ENCODE measurements at regions not wholly inside any gene's neighbourhood (a gene's known extent, or its start where the extent isn't known, plus 50 kb on each side); places are given as distances from the start of the nearest gene placed in this dataset.

- peak; percentile 42 to 69 (median 55) for DNase-seq
- Histone ChIP-seq H3K4me1 (ENCODE audit: insufficient read depth) (no peaks in the 10 kb centered on the region), H3K36me3 (no peaks in the 10 kb centered on the region), H3K27ac (peak overlapping the region in 1 of 2 donors; percentile 5), H3K27me3 (no peaks in the 10 kb centered on the region), H3K9me3 (no peaks in the 10 kb centered on the region), H3K4me3 (no peak overlapping the region)
- WGBS, 3 donors = 2 to 5% (median 4%) methylated on average over 21 of the region's 21 CpGs
- no peak for TF ChIP-seq POLR2A (IDR thresholded peaks at IDR 0.05)
- TF ChIP-seq EP300 (IDR thresholded peaks at IDR 0.05) = no peak
- TF ChIP-seq, protein P1, sequence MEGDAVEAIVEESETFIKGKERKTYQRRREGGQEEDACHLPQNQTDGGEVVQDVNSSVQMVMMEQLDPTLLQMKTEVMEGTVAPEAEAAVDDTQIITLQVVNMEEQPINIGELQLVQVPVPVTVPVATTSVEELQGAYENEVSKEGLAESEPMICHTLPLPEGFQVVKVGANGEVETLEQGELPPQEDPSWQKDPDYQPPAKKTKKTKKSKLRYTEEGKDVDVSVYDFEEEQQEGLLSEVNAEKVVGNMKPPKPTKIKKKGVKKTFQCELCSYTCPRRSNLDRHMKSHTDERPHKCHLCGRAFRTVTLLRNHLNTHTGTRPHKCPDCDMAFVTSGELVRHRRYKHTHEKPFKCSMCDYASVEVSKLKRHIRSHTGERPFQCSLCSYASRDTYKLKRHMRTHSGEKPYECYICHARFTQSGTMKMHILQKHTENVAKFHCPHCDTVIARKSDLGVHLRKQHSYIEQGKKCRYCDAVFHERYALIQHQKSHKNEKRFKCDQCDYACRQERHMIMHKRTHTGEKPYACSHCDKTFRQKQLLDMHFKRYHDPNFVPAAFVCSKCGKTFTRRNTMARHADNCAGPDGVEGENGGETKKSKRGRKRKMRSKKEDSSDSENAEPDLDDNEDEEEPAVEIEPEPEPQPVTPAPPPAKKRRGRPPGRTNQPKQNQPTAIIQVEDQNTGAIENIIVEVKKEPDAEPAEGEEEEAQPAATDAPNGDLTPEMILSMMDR (IDR thresholded peaks at IDR 0.05) = no peak
- intact Hi-C loops (cut with DNase I) = no loop called here
Measured at GRCh38 chr15:70376929-70377691, 279.4 kb upstream of the TLE3 start.

- peak overlapping the region in 1 of 2 donors; percentile 5 for H3K27ac ChIP-seq
- no peak for DNase-seq
- no peak overlapping the region for H3K4me3 ChIP-seq
- no peaks in the 10 kb centered on the region for H3K9me3 ChIP-seq
- intact Hi-C loops (cut with DNase I) = no loop called here
- H3K36me3 ChIP-seq = no peaks in the 10 kb centered on the region
- no peaks in the 10 kb centered on the region for H3K4me1 ChIP-seq (ENCODE audit: insufficient read depth)
- no peaks in the 10 kb centered on the region for H3K27me3 ChIP-seq
- 12 to 38% (median 38%) methylated on average over 12 of the region's 12 CpGs for WGBS, 3 donors
- TF ChIP-seq, protein P1 (IDR thresholded peaks at IDR 0.05) = no peak
- TF ChIP-seq EP300 (IDR thresholded peaks at IDR 0.05) (no peak), POLR2A (IDR thresholded peaks at IDR 0.05) (no peak)
Measured at GRCh38 chr15:70376031-70376928, 278.6 kb upstream of the TLE3 start.

GRCh38 chr15:70375586-70375985 lies 277.9 kb upstream of the TLE3 start:
- H3K4me1 ChIP-seq (ENCODE audit: insufficient read depth) = no peaks in the 10 kb centered on the region
- H3K4me3 ChIP-seq = no peak overlapping the region

GRCh38 chr15:70375006-70375431 lies 277.3 kb upstream of the TLE3 start:
- 75 to 78% (median 76%) methylated on average over 13 of the region's 13 CpGs for WGBS, 3 donors
- H3K4me3 ChIP-seq = no peak overlapping the region

More at GRCh38 chr15:70375586-70375985, 277.9 kb upstream of the TLE3 start:
- Histone ChIP-seq H3K27ac (no peak overlapping the region), H3K36me3 (no peaks in the 10 kb centered on the region), H3K9me3 (no peaks in the 10 kb centered on the region), H3K27me3 (no peaks in the 10 kb centered on the region)
- intact Hi-C loops (cut with DNase I) = no loop called here
- WGBS, 3 donors = 82 to 89% (median 89%) methylated on average over 3 of the region's 3 CpGs
- TF ChIP-seq EP300 (IDR thresholded peaks at IDR 0.05) (no peak), POLR2A (IDR thresholded peaks at IDR 0.05) (no peak)
- TF ChIP-seq, protein P1 (IDR thresholded peaks at IDR 0.05) = no peak
- no peak for DNase-seq

More at GRCh38 chr15:70375006-70375431, 277.3 kb upstream of the TLE3 start:
- TF ChIP-seq, protein P1 (IDR thresholded peaks at IDR 0.05) = no peak
- TF ChIP-seq EP300 (IDR thresholded peaks at IDR 0.05) (no peak), POLR2A (IDR thresholded peaks at IDR 0.05) (no peak)
- no peaks in the 10 kb centered on the region for H3K9me3 ChIP-seq
- no peaks in the 10 kb centered on the region for H3K36me3 ChIP-seq
- no peak overlapping the region for H3K27ac ChIP-seq
- DNase-seq = peak in 1 of 5 donors; percentile 32
- intact Hi-C loops (cut with DNase I) = no loop called here
- H3K27me3 ChIP-seq = no peaks in the 10 kb centered on the region
- H3K4me1 ChIP-seq (ENCODE audit: insufficient read depth) = no peaks in the 10 kb centered on the region
